ENCODE measurements at regions not wholly inside any gene's neighbourhood (a gene's known extent, or its start where the extent isn't known, plus 50 kb on each side); places are given as distances from the start of the nearest gene placed in this dataset.
"Not testable (repeated sequence)": the region's sequence is repeated elsewhere in the genome, so short reads cannot be mapped to it uniquely, and the experiment has no call there.

DNA sequence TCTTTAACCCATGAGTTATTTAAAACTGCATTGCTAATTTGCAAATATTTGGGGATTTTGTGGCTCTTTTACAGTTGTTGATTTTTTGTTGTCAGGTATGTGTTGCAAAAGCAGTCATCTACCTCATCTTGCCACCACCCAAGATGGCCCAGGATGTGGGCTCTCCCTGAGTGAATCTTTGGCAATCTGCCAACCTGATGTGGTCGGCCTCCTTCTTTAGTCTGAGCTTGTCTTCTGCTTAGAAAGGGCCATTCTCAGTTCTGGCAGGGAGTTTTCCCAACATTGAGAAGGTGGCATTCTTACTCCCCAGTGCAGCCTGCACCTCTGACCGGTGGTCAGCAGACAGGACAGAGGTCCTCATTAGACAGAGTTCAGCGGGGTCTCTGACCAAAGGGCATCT, 957.2 kb downstream of the TUBA3C start:
- TF ChIP-seq, protein P1, sequence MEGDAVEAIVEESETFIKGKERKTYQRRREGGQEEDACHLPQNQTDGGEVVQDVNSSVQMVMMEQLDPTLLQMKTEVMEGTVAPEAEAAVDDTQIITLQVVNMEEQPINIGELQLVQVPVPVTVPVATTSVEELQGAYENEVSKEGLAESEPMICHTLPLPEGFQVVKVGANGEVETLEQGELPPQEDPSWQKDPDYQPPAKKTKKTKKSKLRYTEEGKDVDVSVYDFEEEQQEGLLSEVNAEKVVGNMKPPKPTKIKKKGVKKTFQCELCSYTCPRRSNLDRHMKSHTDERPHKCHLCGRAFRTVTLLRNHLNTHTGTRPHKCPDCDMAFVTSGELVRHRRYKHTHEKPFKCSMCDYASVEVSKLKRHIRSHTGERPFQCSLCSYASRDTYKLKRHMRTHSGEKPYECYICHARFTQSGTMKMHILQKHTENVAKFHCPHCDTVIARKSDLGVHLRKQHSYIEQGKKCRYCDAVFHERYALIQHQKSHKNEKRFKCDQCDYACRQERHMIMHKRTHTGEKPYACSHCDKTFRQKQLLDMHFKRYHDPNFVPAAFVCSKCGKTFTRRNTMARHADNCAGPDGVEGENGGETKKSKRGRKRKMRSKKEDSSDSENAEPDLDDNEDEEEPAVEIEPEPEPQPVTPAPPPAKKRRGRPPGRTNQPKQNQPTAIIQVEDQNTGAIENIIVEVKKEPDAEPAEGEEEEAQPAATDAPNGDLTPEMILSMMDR (IDR thresholded peaks at IDR 0.05; ENCODE audit: low read depth, low read length): not testable (repeated sequence)
- not testable (repeated sequence) for TF ChIP-seq POLR2A (IDR thresholded peaks at IDR 0.05; ENCODE audit: extremely low read depth, insufficient read length); MAX (IDR thresholded peaks at IDR 0.05; ENCODE audit: low read depth, low read length); MYC (IDR thresholded peaks at IDR 0.05; ENCODE audit: low read depth, low read length)
